ENCODE measurements at regions not wholly inside any gene's neighbourhood (a gene's known extent, or its start where the extent isn't known, plus 50 kb on each side); places are given as distances from the start of the nearest gene placed in this dataset.
"Not testable (repeated sequence)": the region's sequence is repeated elsewhere in the genome, so short reads cannot be mapped to it uniquely, and the experiment has no call there.

- not testable (repeated sequence) for H3K4me2 ChIP-seq (ENCODE audit: low read length); H3K79me2 ChIP-seq (ENCODE audit: control insufficient read depth, low read length); H3K9me2 ChIP-seq (replicated peaks; ENCODE audit: control insufficient read depth, low read length); H4K20me1 ChIP-seq (ENCODE audit: control insufficient read depth, insufficient read depth, low read depth, low read length); H3K36me3 ChIP-seq (ENCODE audit: control insufficient read depth, low read length); H3K27me3 ChIP-seq (ENCODE audit: control insufficient read depth, low read length); H3K27ac ChIP-seq (ENCODE audit: low read depth, low read length); H3K4me3 ChIP-seq (ENCODE audit: low read length); H3K9me3 ChIP-seq (ENCODE audit: control insufficient read depth, insufficient read depth, low read length)
- H3K4me1 ChIP-seq (ENCODE audit: control insufficient read depth, low read length) = peaks cover 41% of the 10 kb centered on the region
- H3F3A ChIP-seq (ENCODE audit: control insufficient read depth, insufficient read depth) = peaks cover 23% of the 10 kb centered on the region
These were observed 91.7 kb upstream of the ATF7IP2 start for GRCh38 chr16:10294153-10294552.

GRCh38 chr16:10296956-10297340, 88.9 kb upstream of the ATF7IP2 start:
- no peaks in the 10 kb centered on the region for H4K20me1 ChIP-seq (ENCODE audit: control insufficient read depth, insufficient read depth, low read depth, low read length)
- H3K27me3 ChIP-seq (ENCODE audit: control insufficient read depth, low read length) = no peaks in the 10 kb centered on the region
- H3F3A ChIP-seq (ENCODE audit: control insufficient read depth, insufficient read depth) = peaks cover 23% of the 10 kb centered on the region
- H3K27ac ChIP-seq (ENCODE audit: low read depth, low read length) = peak overlapping the region; percentile 100
- H3K9me3 ChIP-seq (ENCODE audit: control insufficient read depth, insufficient read depth, low read length) = peaks cover 10% of the 10 kb centered on the region
- H3K4me2 ChIP-seq (ENCODE audit: low read length) = peak overlapping the region; percentile 99
- peaks cover 61% of the 10 kb centered on the region for H3K4me1 ChIP-seq (ENCODE audit: control insufficient read depth, low read length)
- no peaks in the 10 kb centered on the region for H3K9me2 ChIP-seq (replicated peaks; ENCODE audit: control insufficient read depth, low read length)
- H3K36me3 ChIP-seq (ENCODE audit: control insufficient read depth, low read length) = no peaks in the 10 kb centered on the region
- peak overlapping the region; percentile 77 for H3K4me3 ChIP-seq (ENCODE audit: low read length)
- TF ChIP-seq CTCF (IDR thresholded peaks at IDR 0.05; ENCODE audit: low read depth, low read length, poor library complexity, severe bottlenecking) = no peak
- no peak for TF ChIP-seq EZH2phosphoT487 (IDR thresholded peaks at IDR 0.05; ENCODE audit: borderline replicate concordance, low read length)
- no peaks in the 10 kb centered on the region for H3K79me2 ChIP-seq (ENCODE audit: control insufficient read depth, low read length)

GRCh38 chr16:10297341-10298006, 88.4 kb upstream of the ATF7IP2 start:
- no peaks in the 10 kb centered on the region for H4K20me1 ChIP-seq (ENCODE audit: control insufficient read depth, insufficient read depth, low read depth, low read length)
- peak overlapping the region; percentile 77 for H3K4me3 ChIP-seq (ENCODE audit: low read length)
- H3K27ac ChIP-seq (ENCODE audit: low read depth, low read length) = peak overlapping the region; percentile 100
- H3K4me2 ChIP-seq (ENCODE audit: low read length) = peak overlapping the region; percentile 99
- no peaks in the 10 kb centered on the region for H3K27me3 ChIP-seq (ENCODE audit: control insufficient read depth, low read length)
- H3K4me1 ChIP-seq (ENCODE audit: control insufficient read depth, low read length) = peaks cover 61% of the 10 kb centered on the region
- peaks cover 23% of the 10 kb centered on the region for H3F3A ChIP-seq (ENCODE audit: control insufficient read depth, insufficient read depth)
- TF ChIP-seq CTCF (IDR thresholded peaks at IDR 0.05; ENCODE audit: low read depth, low read length, poor library complexity, severe bottlenecking) (no peak), EZH2phosphoT487 (IDR thresholded peaks at IDR 0.05; ENCODE audit: borderline replicate concordance, low read length) (no peak)
- H3K36me3 ChIP-seq (ENCODE audit: control insufficient read depth, low read length) = no peaks in the 10 kb centered on the region
- peaks cover 6% of the 10 kb centered on the region for H3K9me3 ChIP-seq (ENCODE audit: control insufficient read depth, insufficient read depth, low read length)
- H3K9me2 ChIP-seq (replicated peaks; ENCODE audit: control insufficient read depth, low read length) = no peaks in the 10 kb centered on the region
- H3K79me2 ChIP-seq (ENCODE audit: control insufficient read depth, low read length) = no peaks in the 10 kb centered on the region

- peak overlapping the region; percentile 99 for H3K4me2 ChIP-seq (ENCODE audit: low read length)
- no peaks in the 10 kb centered on the region for H3K36me3 ChIP-seq (ENCODE audit: control insufficient read depth, low read length)
- no peaks in the 10 kb centered on the region for H3K9me3 ChIP-seq (ENCODE audit: control insufficient read depth, insufficient read depth, low read length)
- H3K4me1 ChIP-seq (ENCODE audit: control insufficient read depth, low read length) = peaks cover 63% of the 10 kb centered on the region
- TF ChIP-seq CTCF (IDR thresholded peaks at IDR 0.05; ENCODE audit: low read depth, low read length, poor library complexity, severe bottlenecking) (no peak), EZH2phosphoT487 (IDR thresholded peaks at IDR 0.05; ENCODE audit: borderline replicate concordance, low read length) (no peak)
- no peaks in the 10 kb centered on the region for H3K79me2 ChIP-seq (ENCODE audit: control insufficient read depth, low read length)
- no peak overlapping the region; the same call in 1 of the 2 replicates for H3K27ac ChIP-seq (ENCODE audit: low read depth, low read length)
- no peaks in the 10 kb centered on the region for H3K27me3 ChIP-seq (ENCODE audit: control insufficient read depth, low read length)
- no peaks in the 10 kb centered on the region for H3K9me2 ChIP-seq (replicated peaks; ENCODE audit: control insufficient read depth, low read length)
- H3F3A ChIP-seq (ENCODE audit: control insufficient read depth, insufficient read depth) = peaks cover 27% of the 10 kb centered on the region
- peak overlapping the region; percentile 13; the same call in 1 of the 2 replicates for H3K4me3 ChIP-seq (ENCODE audit: low read length)
- H4K20me1 ChIP-seq (ENCODE audit: control insufficient read depth, insufficient read depth, low read depth, low read length) = no peaks in the 10 kb centered on the region
These were observed 85.0 kb upstream of the ATF7IP2 start for GRCh38 chr16:10300905-10301304.

GRCh38 chr16:10301547-10301946, 84.3 kb upstream of the ATF7IP2 start:
- not testable (repeated sequence) for H3K36me3 ChIP-seq (ENCODE audit: control insufficient read depth, low read length); H3K79me2 ChIP-seq (ENCODE audit: control insufficient read depth, low read length); H3K4me2 ChIP-seq (ENCODE audit: low read length); H3K27me3 ChIP-seq (ENCODE audit: control insufficient read depth, low read length); H3K27ac ChIP-seq (ENCODE audit: low read depth, low read length); H4K20me1 ChIP-seq (ENCODE audit: control insufficient read depth, insufficient read depth, low read depth, low read length); H3K9me2 ChIP-seq (replicated peaks; ENCODE audit: control insufficient read depth, low read length); H3K4me3 ChIP-seq (ENCODE audit: low read length); H3K9me3 ChIP-seq (ENCODE audit: control insufficient read depth, insufficient read depth, low read length)
- H3F3A ChIP-seq (ENCODE audit: control insufficient read depth, insufficient read depth) = peaks cover 25% of the 10 kb centered on the region
- H3K4me1 ChIP-seq (ENCODE audit: control insufficient read depth, low read length) = peaks cover 60% of the 10 kb centered on the region
